A673 (cell line): ENCODE measurements at regions not wholly inside any gene's neighbourhood (a gene's known extent, or its start where the extent isn't known, plus 50 kb on each side); places are given as distances from the start of the nearest gene placed in this dataset.

ENCODE experiments used
- BruUV-seq: library from RNA; stranded (reverse); fragments of 400-500 nt; replicated peaks from 2 replicates; lab custom pipeline; 2021; lab: Mats Ljungman, UMichigan
- CTCF ChIA-PET: fragments of 300-600 bp; sonication (Branson Sonifier 250); formaldehyde crosslinking; loops from one replicate; lab custom pipeline; 2022; ENCODE audit warnings: antibody characterized with exemption; lab: Charles Lee
- POLR2A ChIA-PET: fragments of 300-600 bp; sonication (Branson Sonifier 250); formaldehyde crosslinking; loops from one replicate; lab custom pipeline; 2022; ENCODE audit warnings: antibody characterized with exemption; ENCODE audit not compliant: low non-redundant PET; lab: Charles Lee
- DNase-seq: peaks from one replicate; pipeline ENCODE4 v3.0.0-alpha.2; 2015; ENCODE audit warnings: low spot score
- H3K27ac ChIP-seq: fragments of 200-600 bp; sonication (generic); 2 replicates; pipeline ENCODE4 v1.5.1; 2016; ENCODE audit warnings: mixed run types, low read depth, mild to moderate bottlenecking, mixed read lengths, antibody characterized with exemption, low read length; ENCODE audit not compliant: poor library complexity, severe bottlenecking
- H3K27me3 ChIP-seq: fragments of 200-600 bp; sonication (generic); replicated peaks from 2 replicates; pipeline ENCODE4 v1.6.1; 2017; ENCODE audit warnings: mixed run types, low read depth, mild to moderate bottlenecking, mixed read lengths, antibody characterized with exemption, low read length; ENCODE audit not compliant: insufficient read depth, poor library complexity
- H3K36me3 ChIP-seq: fragments of 200-600 bp; sonication (generic); 2 replicates; pipeline ENCODE4 v1.6.1; 2016; ENCODE audit warnings: mixed run types, mild to moderate bottlenecking, mixed read lengths, antibody characterized with exemption, low read length; ENCODE audit not compliant: insufficient read depth, poor library complexity, severe bottlenecking
- H3K4me1 ChIP-seq: fragments of 200-600 bp; sonication (generic); 2 replicates; pipeline ENCODE4 v1.6.1; 2017; ENCODE audit warnings: mixed run types, mild to moderate bottlenecking, mixed read lengths, antibody characterized with exemption, low read length; ENCODE audit not compliant: insufficient read depth, poor library complexity, severe bottlenecking
- H3K4me3 ChIP-seq: fragments of 200-600 bp; sonication (generic); 2 replicates; pipeline ENCODE4 v1.5.1; 2016; ENCODE audit warnings: low read depth, mixed run types, mild to moderate bottlenecking, mixed read lengths, low read length; ENCODE audit not compliant: poor library complexity, severe bottlenecking
- H3K9me3 ChIP-seq: fragments of 200-600 bp; sonication (generic); 2 replicates; pipeline ENCODE4 v1.6.1; 2016; ENCODE audit warnings: mixed run types, low read depth, mild to moderate bottlenecking, mixed read lengths, antibody characterized with exemption, low read length; ENCODE audit not compliant: poor library complexity, severe bottlenecking
- CTCF ChIP-seq: fragments of 300-800, 200-600 bp; sonication (generic); conservative IDR thresholded peaks from 2 replicates; pipeline ENCODE4 v1.5.1; 2017; ENCODE audit warnings: low read depth, mild to moderate bottlenecking, antibody characterized with exemption, low read length, moderate library complexity, mixed read lengths
- EZH2 ChIP-seq: fragments of 200-600 bp; sonication (generic); IDR thresholded peaks from 2 replicates; pipeline ENCODE4 v1.6.1; 2017; ENCODE audit warnings: borderline replicate concordance, low read depth, mild to moderate bottlenecking, mixed read lengths, antibody characterized with exemption, low read length; ENCODE audit not compliant: poor library complexity, severe bottlenecking
- intact Hi-C: fragments of 100-400 bp; cut with micrococcal nuclease; formaldehyde crosslinking; loops from one replicate; pipeline ENCODE4 v1.10.0; 2022; ENCODE audit not compliant: unreplicated experiment

DNA sequence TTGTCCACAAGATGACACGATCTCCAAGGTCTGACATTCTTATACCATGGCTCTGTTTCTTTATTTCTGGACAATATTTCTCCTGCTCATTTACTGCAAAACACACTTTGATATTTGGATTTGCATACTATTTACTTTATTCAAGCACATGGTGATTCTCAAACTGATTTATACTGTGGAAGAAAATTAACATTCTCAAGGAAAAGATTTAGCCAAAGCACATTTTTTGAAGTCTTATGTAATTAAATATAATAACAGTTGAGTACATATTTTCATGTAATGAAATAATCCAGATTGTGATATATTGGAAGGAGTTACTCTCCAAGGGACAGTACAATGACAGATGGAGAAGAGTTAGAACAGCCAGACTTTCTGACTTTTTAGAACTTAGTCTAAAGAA lies 155.8 kb upstream of the CT83 start:
- intact Hi-C loops = no loop called here
- Histone ChIP-seq H3K4me1 (no peaks in the 10 kb centered on the region), H3K27me3 (no peaks in the 10 kb centered on the region), H3K9me3 (no peaks in the 10 kb centered on the region), H3K27ac (no peak overlapping the region), H3K4me3 (no peak overlapping the region), H3K36me3 (no peaks in the 10 kb centered on the region)
- no peak for DNase-seq
- TF ChIP-seq EZH2 (no peak), CTCF (no peak)
- ChIA-PET CTCF (no interaction called here), POLR2A (no interaction called here)
- no TSS peak for BruUV-seq

GRCh38 chrX:116607776-116608175 lies 145.0 kb upstream of the CT83 start:
- no peak overlapping the region for H3K4me3 ChIP-seq
- TF ChIP-seq CTCF = no peak
- TF ChIP-seq EZH2 = no peak
- no peak overlapping the region for H3K27ac ChIP-seq
- intact Hi-C loops = no loop called here
- no peaks in the 10 kb centered on the region for H3K9me3 ChIP-seq
- H3K4me1 ChIP-seq = no peaks in the 10 kb centered on the region
- DNase-seq = no peak
- POLR2A ChIA-PET = no interaction called here
- H3K36me3 ChIP-seq = no peaks in the 10 kb centered on the region
- BruUV-seq = no TSS peak
- no peaks in the 10 kb centered on the region for H3K27me3 ChIP-seq
- CTCF ChIA-PET = no interaction called here

DNA sequence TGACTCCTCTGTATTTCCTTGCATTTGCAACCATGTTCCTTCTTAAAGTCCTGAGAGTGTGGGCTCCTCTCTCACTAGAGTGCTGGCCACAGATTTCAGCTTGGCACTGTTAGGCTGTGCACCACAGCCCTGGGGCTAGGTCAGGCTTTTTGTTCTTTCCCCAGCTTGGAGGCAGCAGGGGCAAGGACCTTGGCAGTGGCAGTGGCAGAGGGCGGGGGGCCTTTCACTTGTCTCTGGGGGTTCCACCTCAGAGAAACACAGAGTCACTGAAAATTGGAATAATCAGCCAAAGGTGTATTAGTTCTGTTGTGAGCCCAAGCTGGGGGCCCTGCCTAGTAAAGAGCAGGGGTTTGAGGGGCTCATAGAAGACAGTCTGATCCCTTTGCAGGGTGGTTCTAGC lies 142.8 kb upstream of the CT83 start:
- no peak for DNase-seq
- Histone ChIP-seq H3K4me3 (no peak overlapping the region), H3K27ac (no peak overlapping the region), H3K4me1 (no peaks in the 10 kb centered on the region), H3K36me3 (no peaks in the 10 kb centered on the region), H3K27me3 (no peaks in the 10 kb centered on the region), H3K9me3 (no peaks in the 10 kb centered on the region)
- CTCF ChIA-PET = no interaction called here
- POLR2A ChIA-PET = no interaction called here
- intact Hi-C loops = no loop called here
- TF ChIP-seq CTCF (no peak), EZH2 (no peak)
- no TSS peak for BruUV-seq
